ENCODE measurements at regions not wholly inside any gene's neighbourhood (a gene's known extent, or its start where the extent isn't known, plus 50 kb on each side); places are given as distances from the start of the nearest gene placed in this dataset.

- TF ChIP-seq CTCF (conservative IDR thresholded peaks at IDR 0.05; ENCODE audit: low read depth, low read length) = no peak
- TF ChIP-seq EZH2 (IDR thresholded peaks at IDR 0.05; ENCODE audit: borderline replicate concordance, low read depth, low read length, poor library complexity, severe bottlenecking) = no peak
Measured at GRCh38 chr15:95254263-95254662, 1022.9 kb downstream of the MCTP2 start.
